ENCODE measurements at regions not wholly inside any gene's neighbourhood (a gene's known extent, or its start where the extent isn't known, plus 50 kb on each side); places are given as distances from the start of the nearest gene placed in this dataset.

- in situ Hi-C loops (cut with HindIII; ENCODE audit: low pct_ligation_motif_present, low sequenced_read_pairs): no loop called here
- Histone ChIP-seq H3K4me3 (ENCODE audit: low read depth, low read length) (no peak overlapping the region), H3K27me3 (replicated peaks) (no peaks in the 10 kb centered on the region), H3K36me3 (replicated peaks) (no peaks in the 10 kb centered on the region), H3K27ac (no peak overlapping the region)
- no peak for DNase-seq
- no peak for TF ChIP-seq CTCF (IDR thresholded peaks at IDR 0.05; ENCODE audit: low read depth, low read length, missing control alignments)
These were observed 140.2 kb upstream of the AHR start for GRCh38 chr7:17158261-17158660.

GRCh38 chr7:17159500-17160037 is 138.9 kb upstream of the AHR start:
- no peak for DNase-seq
- in situ Hi-C loops (cut with HindIII; ENCODE audit: low pct_ligation_motif_present, low sequenced_read_pairs): no loop called here
- Histone ChIP-seq H3K27me3 (replicated peaks) (no peaks in the 10 kb centered on the region), H3K36me3 (replicated peaks) (no peaks in the 10 kb centered on the region), H3K4me3 (ENCODE audit: low read depth, low read length) (no peak overlapping the region), H3K27ac (no peak overlapping the region)
- TF ChIP-seq CTCF (IDR thresholded peaks at IDR 0.05; ENCODE audit: low read depth, low read length, missing control alignments): no peak

- DNase-seq: no peak
- in situ Hi-C loops (cut with HindIII; ENCODE audit: low pct_ligation_motif_present, low sequenced_read_pairs): no loop called here
- Histone ChIP-seq H3K4me3 (ENCODE audit: low read depth, low read length) (no peak overlapping the region), H3K36me3 (replicated peaks) (no peaks in the 10 kb centered on the region), H3K27ac (no peak overlapping the region), H3K27me3 (replicated peaks) (no peaks in the 10 kb centered on the region)
- no peak for TF ChIP-seq CTCF (IDR thresholded peaks at IDR 0.05; ENCODE audit: low read depth, low read length, missing control alignments)
These were observed 131.6 kb upstream of the AHR start for GRCh38 chr7:17166824-17167379.

GRCh38 chr7:17168416-17168815 is 130.0 kb upstream of the AHR start:
- Histone ChIP-seq H3K4me3 (ENCODE audit: low read depth, low read length) (no peak overlapping the region), H3K27me3 (replicated peaks) (no peaks in the 10 kb centered on the region), H3K27ac (no peak overlapping the region), H3K36me3 (replicated peaks) (no peaks in the 10 kb centered on the region)
- in situ Hi-C loops (cut with HindIII; ENCODE audit: low pct_ligation_motif_present, low sequenced_read_pairs): no loop called here
- no peak for TF ChIP-seq CTCF (IDR thresholded peaks at IDR 0.05; ENCODE audit: low read depth, low read length, missing control alignments)
- DNase-seq: no peak

- no peak overlapping the region for H3K27ac ChIP-seq
- no peak for TF ChIP-seq CTCF (IDR thresholded peaks at IDR 0.05; ENCODE audit: low read depth, low read length, missing control alignments)
- H3K27me3 ChIP-seq (replicated peaks): no peaks in the 10 kb centered on the region
- no peak overlapping the region for H3K4me3 ChIP-seq (ENCODE audit: low read depth, low read length)
- in situ Hi-C loops (cut with HindIII; ENCODE audit: low pct_ligation_motif_present, low sequenced_read_pairs): no loop called here
- DNase-seq: no peak
- H3K36me3 ChIP-seq (replicated peaks): no peaks in the 10 kb centered on the region
These were observed 127.0 kb upstream of the AHR start for GRCh38 chr7:17171427-17171826.

Measured in brain microvascular endothelial cell (primary cell).